HEK293 (cell line): ENCODE measurements at regions not wholly inside any gene's neighbourhood (a gene's known extent, or its start where the extent isn't known, plus 50 kb on each side); places are given as distances from the start of the nearest gene placed in this dataset.

Experiments
- CTCF ChIP-seq: fragments of 450-650 bp; formaldehyde crosslinking; IDR thresholded peaks from 2 replicates; pipeline ENCODE4 v1.5.1; 2016; ENCODE audit warnings: missing biosample characterization, missing genetic modification characterization
- MYNN ChIP-seq: fragments of 450-650 bp; formaldehyde crosslinking; IDR thresholded peaks from 2 replicates; pipeline ENCODE4 v1.5.1; 2016; ENCODE audit warnings: missing biosample characterization, missing genetic modification characterization, borderline replicate concordance
- ZNF24 ChIP-seq: fragments of 450-650 bp; formaldehyde crosslinking; IDR thresholded peaks from 2 replicates; pipeline ENCODE4 v1.5.1; 2016; ENCODE audit warnings: missing biosample characterization, missing genetic modification characterization

- no peak for TF ChIP-seq MYNN (tag by site-specific recombination)
- TF ChIP-seq CTCF = no peak
- TF ChIP-seq ZNF24 = no peak
Observed at GRCh38 chr4:127344071-127344470, 288.7 kb upstream of the INTU start.
